Muscle of arm (tissue), 1 donor: ENCODE measurements at regions not wholly inside any gene's neighbourhood (a gene's known extent, or its start where the extent isn't known, plus 50 kb on each side); places are given as distances from the start of the nearest gene placed in this dataset.

ENCODE experiments used
- DNase-seq: peaks from one replicate; pipeline ENCODE4 v3.0.0-alpha.2; 2013

GRCh38 chr2:147468349-147468748, 376.5 kb upstream of the ACVR2A start:
- no peak for DNase-seq

- no peak for DNase-seq
Measured at GRCh38 chr2:147467441-147467840, 377.4 kb upstream of the ACVR2A start.

- no peak for DNase-seq
Measured at GRCh38 chr2:147464737-147465357, 380.0 kb upstream of the ACVR2A start.

- no peak for DNase-seq
Measured at GRCh38 chr2:147463881-147464520, 380.8 kb upstream of the ACVR2A start.

GRCh38 chr2:147460155-147460554, 384.7 kb upstream of the ACVR2A start:
- DNase-seq = no peak

- DNase-seq = no peak
Measured at GRCh38 chr2:147456779-147457178, 388.1 kb upstream of the ACVR2A start.

GRCh38 chr2:147451902-147452515, 392.8 kb upstream of the ACVR2A start:
- DNase-seq = no peak

GRCh38 chr2:147450661-147451510, 393.9 kb upstream of the ACVR2A start:
- no peak for DNase-seq

GRCh38 chr2:147449323-147449991, 395.4 kb upstream of the ACVR2A start:
- DNase-seq = no peak

GRCh38 chr2:147442816-147443215, 402.0 kb upstream of the ACVR2A start:
- peak; percentile 68 for DNase-seq

GRCh38 chr2:147441182-147441581, 403.6 kb upstream of the ACVR2A start:
- no peak for DNase-seq

GRCh38 chr2:147440734-147441133, 404.1 kb upstream of the ACVR2A start:
- no peak for DNase-seq

GRCh38 chr2:147439986-147440385, 404.8 kb upstream of the ACVR2A start:
- no peak for DNase-seq

GRCh38 chr2:147438882-147439281, 405.9 kb upstream of the ACVR2A start:
- DNase-seq = no peak

- no peak for DNase-seq
Measured at GRCh38 chr2:147433822-147434221, 411.0 kb upstream of the ACVR2A start.

GRCh38 chr2:147430408-147430807, 414.4 kb upstream of the ACVR2A start:
- no peak for DNase-seq

GRCh38 chr2:147428120-147428747, 416.6 kb upstream of the ACVR2A start:
- DNase-seq = no peak

- peak; percentile 15 for DNase-seq
Measured at GRCh38 chr2:147425437-147426029, 419.3 kb upstream of the ACVR2A start.

GRCh38 chr2:147424766-147425165, 420.1 kb upstream of the ACVR2A start:
- no peak for DNase-seq

- no peak for DNase-seq
Measured at GRCh38 chr2:147420947-147421675, 423.7 kb upstream of the ACVR2A start.
